GM12891 (cell line): ENCODE measurements at regions not wholly inside any gene's neighbourhood (a gene's known extent, or its start where the extent isn't known, plus 50 kb on each side); places are given as distances from the start of the nearest gene placed in this dataset.

Experiments used
- PAX5 ChIP-seq: IDR thresholded peaks from 2 replicates; pipeline ENCODE4 v1.6.1; 2011; ENCODE audit warnings: low read length, moderate library complexity, mild to moderate bottlenecking; ENCODE audit not compliant: insufficient read depth, severe bottlenecking
- POLR2A ChIP-seq: IDR thresholded peaks from 2 replicates; pipeline ENCODE4 v1.6.1; 2011; ENCODE audit warnings: low read depth, low read length, control low read depth
- POLR2AphosphoS5 ChIP-seq: IDR thresholded peaks from 2 replicates; pipeline ENCODE4 v1.6.1; 2011; ENCODE audit warnings: low read depth, low read length, control low read depth
- POU2F2 ChIP-seq: IDR thresholded peaks from 2 replicates; pipeline ENCODE4 v1.6.1; 2011; ENCODE audit warnings: low read depth, mild to moderate bottlenecking, control low read depth, low read length, moderate library complexity
- SPI1 ChIP-seq: IDR thresholded peaks from 2 replicates; pipeline ENCODE4 v1.6.1; 2011; ENCODE audit warnings: low read depth, low read length, control low read depth
- TAF1 ChIP-seq: IDR thresholded peaks from 2 replicates; pipeline ENCODE4 v1.6.1; 2011; ENCODE audit warnings: low read depth, low read length, control low read depth

- TF ChIP-seq POLR2A (no peak), POLR2AphosphoS5 (no peak), TAF1 (no peak), SPI1 (no peak), POU2F2 (no peak), PAX5 (no peak)
Measured at GRCh38 chr1:68904477-68904876, 407.6 kb upstream of the DEPDC1 start.
